ENCODE measurements at regions not wholly inside any gene's neighbourhood (a gene's known extent, or its start where the extent isn't known, plus 50 kb on each side); places are given as distances from the start of the nearest gene placed in this dataset.

- peaks cover 8% of the 10 kb centered on the region for H3K4me1 Mint-ChIP-seq (ENCODE audit: unreplicated experiment)
- DNase-seq (ENCODE audit: low spot score): no peak
- no peak overlapping the region for H3K27ac Mint-ChIP-seq (ENCODE audit: unreplicated experiment)
- H3K4me3 Mint-ChIP-seq (ENCODE audit: unreplicated experiment): no peak overlapping the region
- H3K27me3 Mint-ChIP-seq (ENCODE audit: unreplicated experiment): peaks cover 4% of the 10 kb centered on the region
- TF ChIP-seq CTCF (IDR thresholded peaks at IDR 0.05; ENCODE audit: unreplicated experiment): no peak
- H3K9me3 Mint-ChIP-seq (ENCODE audit: unreplicated experiment): no peaks in the 10 kb centered on the region
- H3K36me3 Mint-ChIP-seq (ENCODE audit: low read depth, unreplicated experiment): no peaks in the 10 kb centered on the region
These were observed 111.5 kb downstream of the SEC16B start for GRCh38 chr1:177858332-177858821.

GRCh38 chr1:177857285-177857684 lies 112.6 kb downstream of the SEC16B start:
- no peaks in the 10 kb centered on the region for H3K9me3 Mint-ChIP-seq (ENCODE audit: unreplicated experiment)
- DNase-seq (ENCODE audit: low spot score): no peak
- H3K36me3 Mint-ChIP-seq (ENCODE audit: low read depth, unreplicated experiment): no peaks in the 10 kb centered on the region
- no peak overlapping the region for H3K4me3 Mint-ChIP-seq (ENCODE audit: unreplicated experiment)
- no peak for TF ChIP-seq CTCF (IDR thresholded peaks at IDR 0.05; ENCODE audit: unreplicated experiment)
- H3K4me1 Mint-ChIP-seq (ENCODE audit: unreplicated experiment): peaks cover 8% of the 10 kb centered on the region
- H3K27me3 Mint-ChIP-seq (ENCODE audit: unreplicated experiment): peaks cover 2% of the 10 kb centered on the region
- H3K27ac Mint-ChIP-seq (ENCODE audit: unreplicated experiment): no peak overlapping the region

- H3K9me3 Mint-ChIP-seq (ENCODE audit: unreplicated experiment): no peaks in the 10 kb centered on the region
These were observed 114.9 kb downstream of the SEC16B start for GRCh38 chr1:177854951-177855350.

GRCh38 chr1:177849579-177850290 lies 120.1 kb downstream of the SEC16B start:
- Mint-ChIP-seq H3K4me1 (ENCODE audit: unreplicated experiment) (no peaks in the 10 kb centered on the region), H3K27me3 (ENCODE audit: unreplicated experiment) (peaks cover 2% of the 10 kb centered on the region), H3K9me3 (ENCODE audit: unreplicated experiment) (no peaks in the 10 kb centered on the region), H3K36me3 (ENCODE audit: low read depth, unreplicated experiment) (no peaks in the 10 kb centered on the region), H3K4me3 (ENCODE audit: unreplicated experiment) (no peak overlapping the region), H3K27ac (ENCODE audit: unreplicated experiment) (no peak overlapping the region)
- no peak for DNase-seq (ENCODE audit: low spot score)
- no peak for TF ChIP-seq CTCF (IDR thresholded peaks at IDR 0.05; ENCODE audit: unreplicated experiment)

More at GRCh38 chr1:177854951-177855350, 114.9 kb downstream of the SEC16B start:
- no peak overlapping the region for H3K27ac Mint-ChIP-seq (ENCODE audit: unreplicated experiment)
- no peak for TF ChIP-seq CTCF (IDR thresholded peaks at IDR 0.05; ENCODE audit: unreplicated experiment)
- peaks cover 2% of the 10 kb centered on the region for H3K27me3 Mint-ChIP-seq (ENCODE audit: unreplicated experiment)
- DNase-seq (ENCODE audit: low spot score): no peak
- no peaks in the 10 kb centered on the region for H3K36me3 Mint-ChIP-seq (ENCODE audit: low read depth, unreplicated experiment)
- peaks cover 8% of the 10 kb centered on the region for H3K4me1 Mint-ChIP-seq (ENCODE audit: unreplicated experiment)
- no peak overlapping the region for H3K4me3 Mint-ChIP-seq (ENCODE audit: unreplicated experiment)

GRCh38 chr1:177849130-177849529 lies 120.7 kb downstream of the SEC16B start:
- no peak overlapping the region for H3K4me3 Mint-ChIP-seq (ENCODE audit: unreplicated experiment)
- no peak overlapping the region for H3K27ac Mint-ChIP-seq (ENCODE audit: unreplicated experiment)
- no peak for TF ChIP-seq CTCF (IDR thresholded peaks at IDR 0.05; ENCODE audit: unreplicated experiment)

More at GRCh38 chr1:177849130-177849529, 120.7 kb downstream of the SEC16B start:
- Mint-ChIP-seq H3K4me1 (ENCODE audit: unreplicated experiment) (no peaks in the 10 kb centered on the region), H3K9me3 (ENCODE audit: unreplicated experiment) (no peaks in the 10 kb centered on the region), H3K36me3 (ENCODE audit: low read depth, unreplicated experiment) (no peaks in the 10 kb centered on the region), H3K27me3 (ENCODE audit: unreplicated experiment) (peaks cover 2% of the 10 kb centered on the region)
- DNase-seq (ENCODE audit: low spot score): no peak
